Suppressor macrophage treated with lipopolysaccharide for 1 hour (primary cell): ENCODE measurements at regions not wholly inside any gene's neighbourhood (a gene's known extent, or its start where the extent isn't known, plus 50 kb on each side); places are given as distances from the start of the nearest gene placed in this dataset.
"Not testable (repeated sequence)": the region's sequence is repeated elsewhere in the genome, so short reads cannot be mapped to it uniquely, and the experiment has no call there.

ENCODE experiments used
- DNase-seq, 3 donors: peaks; one replicate each; pipeline ENCODE4 v3.0.0-alpha.2; 2020 to 2022

- DNase-seq, result no peak
These were observed 178.5 kb upstream of the DEPDC1 start for GRCh38 chr1:68675336-68675735.

- DNase-seq, result no peak
These were observed 180.9 kb upstream of the DEPDC1 start for GRCh38 chr1:68677684-68678351.

- no peak for DNase-seq
These were observed 199.3 kb upstream of the DEPDC1 start for GRCh38 chr1:68696221-68696620.

- no peak for DNase-seq
These were observed 207.1 kb upstream of the DEPDC1 start for GRCh38 chr1:68703921-68704354.

GRCh38 chr1:68704800-68705443, 208.0 kb upstream of the DEPDC1 start:
- no peak for DNase-seq

GRCh38 chr1:68705466-68705865, 208.6 kb upstream of the DEPDC1 start:
- DNase-seq, result no peak

- DNase-seq, result no peak
These were observed 209.9 kb upstream of the DEPDC1 start for GRCh38 chr1:68706639-68707317.

GRCh38 chr1:68717330-68717729, 220.4 kb upstream of the DEPDC1 start:
- DNase-seq, result no peak

GRCh38 chr1:68720476-68720875, 223.6 kb upstream of the DEPDC1 start:
- no peak for DNase-seq

- no peak for DNase-seq
These were observed 226.9 kb upstream of the DEPDC1 start for GRCh38 chr1:68723791-68724190.

GRCh38 chr1:68725001-68725752, 228.3 kb upstream of the DEPDC1 start:
- no peak for DNase-seq

GRCh38 chr1:68739486-68739885, 242.6 kb upstream of the DEPDC1 start:
- DNase-seq, result not testable (repeated sequence)

- DNase-seq, result no peak
These were observed 248.1 kb upstream of the DEPDC1 start for GRCh38 chr1:68745011-68745410.

- no peak for DNase-seq
These were observed 248.6 kb upstream of the DEPDC1 start for GRCh38 chr1:68745451-68745850.

- DNase-seq, result no peak
These were observed 249.5 kb upstream of the DEPDC1 start for GRCh38 chr1:68746378-68746777.

GRCh38 chr1:68751723-68752122, 254.8 kb upstream of the DEPDC1 start:
- DNase-seq, result no peak

- DNase-seq, result no peak
These were observed 261.9 kb upstream of the DEPDC1 start for GRCh38 chr1:68758666-68759209.

GRCh38 chr1:68767941-68768340, 271.1 kb upstream of the DEPDC1 start:
- DNase-seq, result no peak

GRCh38 chr1:68770817-68771216, 273.9 kb upstream of the DEPDC1 start:
- no peak for DNase-seq

- no peak for DNase-seq
These were observed 281.0 kb upstream of the DEPDC1 start for GRCh38 chr1:68777851-68778250.

- not testable (repeated sequence) for DNase-seq
These were observed 283.0 kb upstream of the DEPDC1 start for GRCh38 chr1:68779841-68780240.

GRCh38 chr1:68780919-68781318, 284.0 kb upstream of the DEPDC1 start:
- DNase-seq, result no peak

- no peak for DNase-seq
These were observed 286.0 kb upstream of the DEPDC1 start for GRCh38 chr1:68782890-68783289.
